ENCODE measurements at regions not wholly inside any gene's neighbourhood (a gene's known extent, or its start where the extent isn't known, plus 50 kb on each side); places are given as distances from the start of the nearest gene placed in this dataset.

DNA sequence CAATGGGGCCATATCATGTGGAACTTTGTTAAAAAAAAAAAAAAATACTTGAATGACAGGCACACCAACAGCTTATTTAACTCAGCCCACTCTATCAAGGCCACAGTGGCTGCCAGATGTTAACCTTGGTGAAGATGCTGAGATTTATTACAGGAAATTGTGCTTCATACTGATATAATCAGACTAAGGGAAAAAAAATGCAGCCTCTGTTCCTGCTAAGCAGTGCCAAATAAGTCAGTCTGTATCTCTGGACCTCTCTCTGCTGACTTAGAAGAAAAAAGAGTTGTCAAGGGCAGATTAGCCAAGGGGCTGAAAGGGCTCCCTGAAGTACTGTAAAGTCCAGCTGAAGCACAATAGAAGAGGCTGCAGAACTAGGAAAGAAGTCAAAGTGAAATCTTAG, 677.7 kb upstream of the HTR2C start:
- Mint-ChIP-seq H3K4me1 (no peaks in the 10 kb centered on the region), H3K27me3 (no peaks in the 10 kb centered on the region), H3K36me3 (no peaks in the 10 kb centered on the region), H3K4me3 (no peak overlapping the region), H3K9me3 (peaks cover 0 to 3% (median 0%) of the 10 kb centered on the region in 11 donors), H3K27ac (no peak overlapping the region)
- Histone ChIP-seq H3K9me3 (ENCODE audit: control insufficient read depth in 2 of 3, low read length in 3 of 3) (no peaks in the 10 kb centered on the region), H3K36me3 (ENCODE audit: control insufficient read depth in 2 of 3, insufficient read depth in 3 of 3, low read length in 3 of 3) (no peaks in the 10 kb centered on the region), H3K27me3 (ENCODE audit: control insufficient read depth in 2 of 2, insufficient read depth in 2 of 2, low read length in 2 of 2) (no peaks in the 10 kb centered on the region), H3K4me1 (ENCODE audit: control insufficient read depth in 2 of 2, insufficient read depth in 2 of 2, low read length in 2 of 2) (no peaks in the 10 kb centered on the region), H3K4me3 (ENCODE audit: low read length) (no peak overlapping the region), H3K27ac (ENCODE audit: low read depth, low read length) (no peak overlapping the region)
- POLR2A ChIA-PET, result no interaction called here
- ATAC-seq (no peak), DNase-seq (no peak)
- CTCF ChIA-PET, result no interaction called here
- intact Hi-C loops (cut with micrococcal nuclease), result no loop called here

DNA sequence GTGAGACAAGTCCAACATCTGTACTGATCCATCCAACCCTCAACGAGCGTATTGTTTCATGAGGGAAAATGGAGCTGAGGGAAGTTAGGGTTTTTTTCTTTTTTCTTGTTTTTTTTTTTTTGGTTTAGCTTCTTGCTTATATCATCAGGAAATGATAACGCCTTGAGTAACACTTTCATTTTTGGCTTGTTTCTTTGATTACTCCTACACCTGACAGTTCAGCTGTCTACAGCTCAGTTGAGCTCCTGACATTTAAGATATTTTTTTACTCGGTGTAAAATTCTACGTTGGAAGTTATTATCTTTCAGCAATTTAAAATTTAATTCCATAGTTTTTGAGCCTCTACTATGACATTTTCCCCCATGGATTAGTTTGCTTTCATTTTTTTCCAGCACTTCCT, 691.0 kb upstream of the HTR2C start:
- Mint-ChIP-seq H3K4me1 (no peaks in the 10 kb centered on the region), H3K27ac (no peak overlapping the region), H3K36me3 (no peaks in the 10 kb centered on the region), H3K9me3 (peaks cover 0 to 17% (median 3%) of the 10 kb centered on the region in 11 donors), H3K4me3 (no peak overlapping the region), H3K27me3 (no peaks in the 10 kb centered on the region)
- no peaks in the 10 kb centered on the region for H3K4me1 ChIP-seq (ENCODE audit: control insufficient read depth in 2 of 2, insufficient read depth in 2 of 2, low read length in 2 of 2)
- ChIA-PET POLR2A (no interaction called here), CTCF (no interaction called here)
- no peaks in the 10 kb centered on the region for H3K9me3 ChIP-seq (ENCODE audit: control insufficient read depth in 2 of 3, low read length in 3 of 3)
- no peak overlapping the region for H3K27ac ChIP-seq (ENCODE audit: low read depth, low read length)
- ATAC-seq (no peak), DNase-seq (no peak)
- no peaks in the 10 kb centered on the region for H3K36me3 ChIP-seq (ENCODE audit: control insufficient read depth in 2 of 3, insufficient read depth in 3 of 3, low read length in 3 of 3)
- H3K27me3 ChIP-seq (ENCODE audit: control insufficient read depth in 2 of 2, insufficient read depth in 2 of 2, low read length in 2 of 2), result no peaks in the 10 kb centered on the region
- intact Hi-C loops (cut with micrococcal nuclease), result no loop called here
- H3K4me3 ChIP-seq (ENCODE audit: low read length), result no peak overlapping the region

DNA sequence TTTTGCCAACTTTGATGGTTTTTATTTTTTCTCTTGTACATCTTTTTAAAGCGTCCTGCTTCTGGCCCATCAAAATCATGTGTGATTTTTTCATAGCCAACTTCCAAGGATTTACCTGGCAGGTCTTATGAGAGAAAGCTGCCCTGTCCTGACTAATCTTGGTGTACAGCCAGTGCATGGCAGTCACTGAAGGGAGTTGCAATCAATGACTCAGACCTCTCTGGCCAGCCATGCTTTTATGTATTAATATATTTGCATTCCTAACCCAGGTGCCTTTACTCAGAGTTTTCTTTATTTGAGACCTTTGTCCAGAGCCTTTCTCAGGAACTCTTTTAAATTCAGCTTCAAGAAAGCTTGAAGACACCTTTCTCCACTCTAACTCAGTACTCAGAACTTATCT, 691.5 kb upstream of the HTR2C start:
- no peak for DNase-seq
- POLR2A ChIA-PET, result no interaction called here
- no peak overlapping the region for H3K27ac ChIP-seq (ENCODE audit: low read depth, low read length)
- H3K9me3 ChIP-seq (ENCODE audit: control insufficient read depth in 2 of 3, low read length in 3 of 3), result no peaks in the 10 kb centered on the region
- Mint-ChIP-seq H3K27me3 (no peaks in the 10 kb centered on the region), H3K9me3 (peaks cover 0 to 17% (median 3%) of the 10 kb centered on the region in 11 donors), H3K4me3 (no peak overlapping the region), H3K27ac (no peak overlapping the region), H3K4me1 (no peaks in the 10 kb centered on the region), H3K36me3 (no peaks in the 10 kb centered on the region)
- no peaks in the 10 kb centered on the region for H3K36me3 ChIP-seq (ENCODE audit: control insufficient read depth in 2 of 3, insufficient read depth in 3 of 3, low read length in 3 of 3)
- ATAC-seq, result no peak
- H3K4me1 ChIP-seq (ENCODE audit: control insufficient read depth in 2 of 2, insufficient read depth in 2 of 2, low read length in 2 of 2), result no peaks in the 10 kb centered on the region
- H3K27me3 ChIP-seq (ENCODE audit: control insufficient read depth in 2 of 2, insufficient read depth in 2 of 2, low read length in 2 of 2), result no peaks in the 10 kb centered on the region
- H3K4me3 ChIP-seq (ENCODE audit: low read length), result no peak overlapping the region
- intact Hi-C loops (cut with micrococcal nuclease), result no loop called here
- CTCF ChIA-PET, result no interaction called here

DNA sequence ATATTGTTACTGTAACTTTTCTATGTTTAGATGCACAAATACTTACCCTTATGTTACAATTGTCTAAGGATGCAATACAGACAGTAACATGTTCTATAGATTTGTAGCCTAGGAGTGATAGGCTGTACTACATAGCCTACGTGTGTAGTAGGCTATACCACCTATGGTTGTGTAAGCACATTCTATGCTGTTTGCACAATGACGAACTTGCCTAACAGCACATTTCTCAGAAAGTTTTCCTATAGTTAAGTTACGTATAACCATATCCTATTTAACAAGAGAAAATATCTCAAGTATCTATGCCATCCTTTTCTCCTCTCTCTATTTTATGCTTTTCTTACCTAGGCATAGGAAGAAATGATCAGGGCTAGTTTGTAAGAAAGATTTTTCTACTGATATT, 710.8 kb upstream of the HTR2C start:
- Histone ChIP-seq H3K4me3 (ENCODE audit: low read length) (no peak overlapping the region), H3K27me3 (ENCODE audit: control insufficient read depth in 2 of 2, insufficient read depth in 2 of 2, low read length in 2 of 2) (no peaks in the 10 kb centered on the region), H3K27ac (ENCODE audit: low read depth, low read length) (no peak overlapping the region), H3K36me3 (ENCODE audit: control insufficient read depth in 2 of 3, insufficient read depth in 3 of 3, low read length in 3 of 3) (no peaks in the 10 kb centered on the region), H3K4me1 (ENCODE audit: control insufficient read depth in 2 of 2, insufficient read depth in 2 of 2, low read length in 2 of 2) (no peaks in the 10 kb centered on the region), H3K9me3 (ENCODE audit: control insufficient read depth in 2 of 3, low read length in 3 of 3) (no peaks in the 10 kb centered on the region)
- Mint-ChIP-seq H3K4me1 (peaks cover 0 to 4% (median 0%) of the 10 kb centered on the region in 7 donors), H3K4me3 (no peak overlapping the region), H3K36me3 (no peaks in the 10 kb centered on the region), H3K27ac (no peak overlapping the region), H3K27me3 (no peaks in the 10 kb centered on the region), H3K9me3 (peaks cover 0 to 4% (median 0%) of the 10 kb centered on the region in 11 donors)
- CTCF ChIA-PET, result no interaction called here
- DNase-seq (no peak), ATAC-seq (no peak)
- POLR2A ChIA-PET, result no interaction called here
- intact Hi-C loops (cut with micrococcal nuclease), result no loop called here

DNA sequence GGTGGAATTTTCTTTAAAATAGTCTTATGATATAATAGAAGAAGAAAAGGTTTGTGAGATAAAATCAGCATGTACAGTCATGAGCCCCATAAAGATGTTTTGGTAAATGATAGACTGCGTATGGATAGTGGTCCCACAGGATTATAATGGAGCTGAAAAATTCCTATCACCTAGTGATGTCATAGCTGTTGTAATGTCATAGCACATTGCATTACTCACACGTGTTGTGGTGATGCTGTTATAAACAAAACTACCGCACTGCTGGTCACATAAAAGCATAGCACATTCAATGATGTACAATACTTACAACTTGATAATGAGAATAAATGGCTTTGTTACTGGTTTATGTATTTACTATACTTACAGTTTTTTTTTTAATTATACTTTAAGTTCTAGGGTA, 715.2 kb upstream of the HTR2C start:
- Mint-ChIP-seq H3K4me3 (no peak overlapping the region), H3K36me3 (no peaks in the 10 kb centered on the region), H3K27me3 (no peaks in the 10 kb centered on the region), H3K9me3 (peaks cover 0 to 3% (median 0%) of the 10 kb centered on the region in 11 donors), H3K27ac (no peak overlapping the region), H3K4me1 (peaks cover 0 to 5% (median 0%) of the 10 kb centered on the region in 7 donors)
- intact Hi-C loops (cut with micrococcal nuclease), result no loop called here
- H3K27ac ChIP-seq (ENCODE audit: low read depth, low read length), result no peak overlapping the region
- H3K4me3 ChIP-seq (ENCODE audit: low read length), result no peak overlapping the region
- ATAC-seq (no peak), DNase-seq (no peak)
- ChIA-PET POLR2A (no interaction called here), CTCF (no interaction called here)
- H3K4me1 ChIP-seq (ENCODE audit: control insufficient read depth in 2 of 2, insufficient read depth in 2 of 2, low read length in 2 of 2), result no peaks in the 10 kb centered on the region
- no peaks in the 10 kb centered on the region for H3K36me3 ChIP-seq (ENCODE audit: control insufficient read depth in 2 of 3, insufficient read depth in 3 of 3, low read length in 3 of 3)
- no peaks in the 10 kb centered on the region for H3K27me3 ChIP-seq (ENCODE audit: control insufficient read depth in 2 of 2, insufficient read depth in 2 of 2, low read length in 2 of 2)
- H3K9me3 ChIP-seq (ENCODE audit: control insufficient read depth in 2 of 3, low read length in 3 of 3), result no peaks in the 10 kb centered on the region

DNA sequence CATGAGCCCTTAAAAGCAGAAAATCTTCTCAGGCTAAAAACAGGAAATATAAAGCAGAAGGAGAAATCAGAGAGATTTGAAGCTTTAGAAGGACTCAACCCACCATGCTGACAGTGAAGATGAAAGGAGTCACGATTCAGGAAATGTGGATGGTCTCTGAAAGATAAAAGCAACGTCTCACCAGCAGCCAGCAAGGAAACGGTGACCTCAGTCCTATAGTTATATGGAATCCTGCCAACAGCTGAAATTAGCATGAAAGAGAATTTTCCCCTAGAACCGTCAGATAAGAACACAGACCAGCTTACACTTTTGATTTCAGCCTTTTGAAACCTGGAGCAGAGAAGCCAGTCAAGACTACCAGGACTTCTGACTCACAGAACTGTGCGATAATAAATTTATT, 715.7 kb upstream of the HTR2C start:
- no peak for DNase-seq
- intact Hi-C loops (cut with micrococcal nuclease), result no loop called here
- Mint-ChIP-seq H3K4me1 (peaks cover 0 to 5% (median 0%) of the 10 kb centered on the region in 7 donors), H3K4me3 (peak overlapping the region in 1 of 10 donors; percentile 34), H3K27me3 (no peaks in the 10 kb centered on the region), H3K27ac (no peak overlapping the region), H3K9me3 (peaks cover 0 to 3% (median 0%) of the 10 kb centered on the region in 11 donors), H3K36me3 (no peaks in the 10 kb centered on the region)
- ATAC-seq, result no peak
- ChIA-PET CTCF (no interaction called here), POLR2A (no interaction called here)
- no peak overlapping the region for H3K27ac ChIP-seq (ENCODE audit: low read depth, low read length)
- H3K9me3 ChIP-seq (ENCODE audit: control insufficient read depth in 2 of 3, low read length in 3 of 3), result no peaks in the 10 kb centered on the region
- H3K36me3 ChIP-seq (ENCODE audit: control insufficient read depth in 2 of 3, insufficient read depth in 3 of 3, low read length in 3 of 3), result no peaks in the 10 kb centered on the region
- H3K4me3 ChIP-seq (ENCODE audit: low read length), result no peak overlapping the region
- H3K4me1 ChIP-seq (ENCODE audit: control insufficient read depth in 2 of 2, insufficient read depth in 2 of 2, low read length in 2 of 2), result no peaks in the 10 kb centered on the region
- no peaks in the 10 kb centered on the region for H3K27me3 ChIP-seq (ENCODE audit: control insufficient read depth in 2 of 2, insufficient read depth in 2 of 2, low read length in 2 of 2)

DNA sequence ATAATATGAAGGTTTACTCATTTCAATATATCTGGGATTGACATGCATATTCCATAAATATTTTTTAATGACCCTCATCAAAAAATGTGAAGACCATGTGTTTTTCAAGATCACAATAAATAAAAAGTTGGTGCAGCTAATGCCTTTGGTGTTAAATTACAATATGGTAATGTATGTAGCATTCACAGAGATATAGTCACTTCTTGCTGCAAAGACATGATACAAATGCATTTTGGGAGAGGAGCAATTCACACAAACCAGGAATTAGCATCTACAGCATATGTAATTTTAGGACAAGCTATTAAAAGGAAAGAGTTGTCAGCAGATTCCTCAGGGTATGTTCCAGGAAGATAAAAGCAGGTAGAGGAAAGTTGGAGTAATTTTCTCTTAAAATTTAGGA, 734.5 kb upstream of the HTR2C start:
- no peaks in the 10 kb centered on the region for H3K27me3 ChIP-seq (ENCODE audit: control insufficient read depth in 2 of 2, insufficient read depth in 2 of 2, low read length in 2 of 2)
- no peak overlapping the region for H3K27ac ChIP-seq (ENCODE audit: low read depth, low read length)
- no peaks in the 10 kb centered on the region for H3K4me1 Mint-ChIP-seq
- intact Hi-C loops (cut with micrococcal nuclease), result no loop called here
- H3K36me3 ChIP-seq (ENCODE audit: control insufficient read depth in 2 of 3, insufficient read depth in 3 of 3, low read length in 3 of 3), result no peaks in the 10 kb centered on the region
- H3K36me3 Mint-ChIP-seq, result no peaks in the 10 kb centered on the region
- no peaks in the 10 kb centered on the region for H3K27me3 Mint-ChIP-seq
- DNase-seq, result no peak
- H3K4me3 ChIP-seq (ENCODE audit: low read length), result no peak overlapping the region
- ChIA-PET CTCF (no interaction called here), POLR2A (no interaction called here)
- no peaks in the 10 kb centered on the region for H3K9me3 ChIP-seq (ENCODE audit: control insufficient read depth in 2 of 3, low read length in 3 of 3)
- no peaks in the 10 kb centered on the region for H3K4me1 ChIP-seq (ENCODE audit: control insufficient read depth in 2 of 2, insufficient read depth in 2 of 2, low read length in 2 of 2)
- no peak overlapping the region for H3K4me3 Mint-ChIP-seq
- H3K27ac Mint-ChIP-seq, result no peak overlapping the region
- H3K9me3 Mint-ChIP-seq, result peaks cover 0 to 3% (median 0%) of the 10 kb centered on the region in 11 donors
- ATAC-seq, result no peak
